ENCODE measurements at regions not wholly inside any gene's neighbourhood (a gene's known extent, or its start where the extent isn't known, plus 50 kb on each side); places are given as distances from the start of the nearest gene placed in this dataset.
A peak's percentile ranks its signal among the peaks of the same experiment; 100 is the strongest.

DNA sequence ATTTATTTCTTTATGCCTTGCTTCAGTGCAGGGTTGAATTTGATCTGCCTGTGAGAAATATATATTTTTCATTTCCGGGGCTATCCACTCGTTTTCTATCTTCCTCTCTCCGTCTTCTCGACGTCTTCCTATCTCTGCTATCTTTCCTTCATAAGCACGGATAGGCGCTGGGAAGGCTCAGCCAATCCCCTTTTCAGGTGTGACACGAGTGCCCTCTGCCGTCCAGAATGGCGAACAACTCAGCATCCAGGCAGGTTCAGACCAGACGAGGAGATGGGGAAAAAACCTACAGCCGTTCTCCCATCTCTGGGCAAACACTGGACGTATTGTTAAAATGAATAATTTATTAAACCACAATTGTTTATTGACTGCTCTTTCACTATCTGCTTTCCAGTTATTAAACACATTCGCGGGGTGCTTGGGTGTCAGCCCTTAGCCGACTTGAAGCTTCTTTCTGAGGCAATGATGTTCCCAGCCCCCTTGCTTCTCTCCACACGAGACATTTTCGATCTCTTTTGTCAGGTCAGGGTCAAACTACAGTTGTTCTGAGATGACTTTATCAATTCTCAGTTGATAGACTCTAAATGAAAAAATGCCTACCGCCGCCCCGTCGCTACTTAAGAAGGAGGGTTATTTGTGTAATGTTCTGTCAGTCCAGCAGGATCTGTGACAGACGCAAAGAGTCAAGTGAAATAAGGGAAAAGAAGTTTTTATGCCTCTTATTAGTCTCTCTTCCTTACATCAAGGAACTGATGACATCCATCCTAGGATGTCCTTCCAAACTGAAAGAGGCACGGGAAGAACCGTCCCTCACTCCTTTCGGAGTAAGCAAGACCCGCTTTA lies 96.3 kb upstream of the NOCT start:
- TF ChIP-seq, protein P1, sequence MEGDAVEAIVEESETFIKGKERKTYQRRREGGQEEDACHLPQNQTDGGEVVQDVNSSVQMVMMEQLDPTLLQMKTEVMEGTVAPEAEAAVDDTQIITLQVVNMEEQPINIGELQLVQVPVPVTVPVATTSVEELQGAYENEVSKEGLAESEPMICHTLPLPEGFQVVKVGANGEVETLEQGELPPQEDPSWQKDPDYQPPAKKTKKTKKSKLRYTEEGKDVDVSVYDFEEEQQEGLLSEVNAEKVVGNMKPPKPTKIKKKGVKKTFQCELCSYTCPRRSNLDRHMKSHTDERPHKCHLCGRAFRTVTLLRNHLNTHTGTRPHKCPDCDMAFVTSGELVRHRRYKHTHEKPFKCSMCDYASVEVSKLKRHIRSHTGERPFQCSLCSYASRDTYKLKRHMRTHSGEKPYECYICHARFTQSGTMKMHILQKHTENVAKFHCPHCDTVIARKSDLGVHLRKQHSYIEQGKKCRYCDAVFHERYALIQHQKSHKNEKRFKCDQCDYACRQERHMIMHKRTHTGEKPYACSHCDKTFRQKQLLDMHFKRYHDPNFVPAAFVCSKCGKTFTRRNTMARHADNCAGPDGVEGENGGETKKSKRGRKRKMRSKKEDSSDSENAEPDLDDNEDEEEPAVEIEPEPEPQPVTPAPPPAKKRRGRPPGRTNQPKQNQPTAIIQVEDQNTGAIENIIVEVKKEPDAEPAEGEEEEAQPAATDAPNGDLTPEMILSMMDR (IDR thresholded peaks at IDR 0.05) = peak; percentile 18 to 47
- TF ChIP-seq POLR2A (IDR thresholded peaks at IDR 0.05) = no peak
- TF ChIP-seq POLR2AphosphoS5 (IDR thresholded peaks at IDR 0.05) = no peak
